H9 (cell line): ENCODE measurements at regions not wholly inside any gene's neighbourhood (a gene's known extent, or its start where the extent isn't known, plus 50 kb on each side); places are given as distances from the start of the nearest gene placed in this dataset.

Source experiments
- DNase-seq: peaks from one replicate; pipeline ENCODE4 v3.0.0-alpha.2; 2017
- H2AFZ ChIP-seq: one replicate; pipeline ENCODE4 v1.6.1; 2013; ENCODE audit warnings: mild to moderate bottlenecking, low read length, control low read depth, moderate library complexity
- H2AK5ac ChIP-seq: 2 replicates; pipeline ENCODE4 v1.6.1; 2013; ENCODE audit warnings: low read length, control low read depth, mixed read lengths; ENCODE audit not compliant: insufficient read length
- H2BK120ac ChIP-seq: one replicate; pipeline ENCODE4 v1.6.1; 2013; ENCODE audit warnings: low read depth, mild to moderate bottlenecking, low read length, control low read depth, inconsistent platforms; ENCODE audit not compliant: poor library complexity, severe bottlenecking
- H2BK12ac ChIP-seq: 2 replicates; pipeline ENCODE4 v1.6.1; 2013; ENCODE audit warnings: low read length, control low read depth, mixed read lengths, low read depth; ENCODE audit not compliant: insufficient read length
- H2BK15ac ChIP-seq: 2 replicates; pipeline ENCODE4 v1.6.1; 2013; ENCODE audit warnings: low read depth, low read length, control low read depth
- H2BK20ac ChIP-seq: one replicate; pipeline ENCODE4 v1.6.1; 2013; ENCODE audit warnings: low read depth, mild to moderate bottlenecking, low read length, control low read depth, inconsistent platforms; ENCODE audit not compliant: poor library complexity, severe bottlenecking
- H2BK5ac ChIP-seq: 2 replicates; pipeline ENCODE4 v1.6.1; 2013; ENCODE audit warnings: low read length, control low read depth, mixed read lengths; ENCODE audit not compliant: insufficient read length
- H3K14ac ChIP-seq: 2 replicates; pipeline ENCODE4 v1.6.1; 2013; ENCODE audit warnings: low read length, control low read depth; ENCODE audit not compliant: insufficient read depth
- H3K18ac ChIP-seq: 2 replicates; pipeline ENCODE4 v1.6.1; 2013; ENCODE audit warnings: low read depth, mild to moderate bottlenecking, mixed read lengths, low read length, control low read depth; ENCODE audit not compliant: insufficient read length
- H3K23ac ChIP-seq: 2 replicates; pipeline ENCODE4 v1.6.1; 2013; ENCODE audit warnings: low read length, control low read depth, mixed read lengths, low read depth; ENCODE audit not compliant: insufficient read length
- H3K23me2 ChIP-seq: 2 replicates; pipeline ENCODE4 v1.6.1; 2013; ENCODE audit warnings: low read depth, mild to moderate bottlenecking, mixed read lengths, low read length, control low read depth; ENCODE audit not compliant: insufficient read length, poor library complexity, severe bottlenecking
- H3K27ac ChIP-seq: 2 replicates; pipeline ENCODE4 v1.5.1; 2013; ENCODE audit warnings: low read length, control low read depth, mixed read lengths, low read depth; ENCODE audit not compliant: insufficient read length
- H3K27me3 ChIP-seq: 2 replicates; pipeline ENCODE4 v1.6.1; 2013; ENCODE audit warnings: low read length, control low read depth, inconsistent platforms; ENCODE audit not compliant: insufficient read depth
- H3K4ac ChIP-seq: 2 replicates; pipeline ENCODE4 v1.6.1; 2013; ENCODE audit warnings: low read depth, mild to moderate bottlenecking, control low read depth, inconsistent platforms, low read length, moderate library complexity
- H3K4me1 ChIP-seq: 2 replicates; pipeline ENCODE4 v1.6.1; 2013; ENCODE audit warnings: low read length, control low read depth, inconsistent platforms; ENCODE audit not compliant: insufficient read depth
- H3K4me2 ChIP-seq: 2 replicates; pipeline ENCODE4 v1.6.1; 2013; ENCODE audit warnings: low read length, control low read depth, mixed read lengths; ENCODE audit not compliant: insufficient read length, insufficient read depth
- H3K56ac ChIP-seq: 2 replicates; pipeline ENCODE4 v1.6.1; 2013; ENCODE audit warnings: low read depth, mild to moderate bottlenecking, mixed read lengths, low read length, control low read depth; ENCODE audit not compliant: insufficient read length
- H3K79me1 ChIP-seq: 2 replicates; pipeline ENCODE4 v1.6.1; 2013; ENCODE audit warnings: low read depth, mild to moderate bottlenecking, moderate library complexity, low read length, control low read depth, inconsistent platforms; ENCODE audit not compliant: insufficient read depth, poor library complexity, severe bottlenecking
- H3K79me2 ChIP-seq: 2 replicates; pipeline ENCODE4 v1.6.1; 2013; ENCODE audit warnings: low read length, control low read depth, inconsistent platforms; ENCODE audit not compliant: insufficient read depth
- H3K9ac ChIP-seq: 2 replicates; pipeline ENCODE4 v1.6.1; 2013; ENCODE audit warnings: low read length, control low read depth, mixed read lengths; ENCODE audit not compliant: insufficient read length; ENCODE audit errors: extremely low read depth
- H3K9me3 ChIP-seq: one replicate; pipeline ENCODE4 v1.6.1; 2013; ENCODE audit warnings: low read depth, low read length, inconsistent platforms; ENCODE audit not compliant: control insufficient read depth
- H3T11ph ChIP-seq: one replicate; pipeline ENCODE4 v1.6.1; 2013; ENCODE audit warnings: mild to moderate bottlenecking, low read length, control low read depth, inconsistent platforms
- H4K20me1 ChIP-seq: one replicate; pipeline ENCODE4 v1.6.1; 2013; ENCODE audit not compliant: control insufficient read depth, insufficient read length, insufficient read depth
- H4K5ac ChIP-seq: 2 replicates; pipeline ENCODE4 v1.6.1; 2013; ENCODE audit warnings: low read depth, mild to moderate bottlenecking, mixed read lengths, low read length, control low read depth; ENCODE audit not compliant: insufficient read length
- H4K8ac ChIP-seq: replicated peaks from 2 replicates; pipeline ENCODE4 v1.6.1; 2013; ENCODE audit warnings: low read length, control low read depth, mixed read lengths, low read depth; ENCODE audit not compliant: insufficient read length
- H4K91ac ChIP-seq: 2 replicates; pipeline ENCODE4 v1.6.1; 2013; ENCODE audit warnings: low read depth, mild to moderate bottlenecking, moderate library complexity, mixed read lengths, low read length, control low read depth; ENCODE audit not compliant: insufficient read length
- H3K27ac Mint-ChIP-seq, 3 experiments: 2 replicates in 2 of 3; 3 replicates in 1 of 3; pipeline ENCODE4 v1.8.0; 2020 to 2021; ENCODE audit warnings: mixed read lengths in 3 of 3, mild to moderate bottlenecking in 1 of 3, moderate library complexity in 1 of 3
- H3K27me3 Mint-ChIP-seq: 2 replicates; pipeline ENCODE4 v1.8.0; 2021; ENCODE audit warnings: low read depth, mild to moderate bottlenecking, moderate library complexity, mixed read lengths
- H3K36me3 Mint-ChIP-seq, 3 experiments: 2 replicates in 2 of 3; 3 replicates in 1 of 3; pipeline ENCODE4 v1.8.0; 2020 to 2021; ENCODE audit warnings: low read depth in 3 of 3, mixed read lengths in 3 of 3; ENCODE audit not compliant: insufficient read depth in 1 of 3
- H3K4me1 Mint-ChIP-seq, 2 experiments: 2 replicates each; pipeline ENCODE4 v1.8.0; 2020; ENCODE audit warnings: mixed read lengths in 2 of 2
- H3K4me3 Mint-ChIP-seq, 2 experiments: 2 replicates in 1 of 2; 3 replicates in 1 of 2; pipeline ENCODE4 v1.8.0; 2020 to 2021; ENCODE audit warnings: mild to moderate bottlenecking in 2 of 2, mixed read lengths in 2 of 2, moderate library complexity in 1 of 2
- H3K9me3 Mint-ChIP-seq, 2 experiments: 2 replicates in 1 of 2; 3 replicates in 1 of 2; pipeline ENCODE4 v1.8.0; 2020; ENCODE audit warnings: mild to moderate bottlenecking in 2 of 2, mixed read lengths in 2 of 2, moderate library complexity in 1 of 2
- CTCF ChIP-seq: fragments of 200-600 bp; sonication (generic); conservative IDR thresholded peaks from 3 replicates; pipeline ENCODE4 v1.8.0; 2021; ENCODE audit warnings: antibody characterized with exemption, mild to moderate bottlenecking
- WGBS: extraction: QIAGEN DNeasy Blood & Tissue Kit; methylation state at CpG from one replicate; pipeline ENCODE4 v1.1.7; 2013; ENCODE audit warnings: missing lambda C conversion rate, low lambda C conversion rate, mixed read lengths; ENCODE audit not compliant: insufficient read length; ENCODE audit errors: extremely low coverage; 5-methylcytosine and 5-hydroxymethylcytosine counted together

GRCh38 chr3:167091226-167091625, 288.9 kb downstream of the ZBBX start:
- Histone ChIP-seq H2AFZ (no peak overlapping the region), H4K20me1 (no peaks in the 10 kb centered on the region), H3K4ac (no peak overlapping the region), H3K9me3 (no peaks in the 10 kb centered on the region), H2BK12ac (no peak overlapping the region), H3K56ac (no peak overlapping the region), H4K5ac (no peak overlapping the region), H3T11ph (no peak overlapping the region), H3K9ac (no peak overlapping the region), H3K18ac (no peak overlapping the region), H2AK5ac (no peak overlapping the region), H3K14ac (no peak overlapping the region), H3K4me2 (no peak overlapping the region), H2BK5ac (no peak overlapping the region), H3K79me1 (no peaks in the 10 kb centered on the region), H3K23me2 (no peaks in the 10 kb centered on the region), H3K27me3 (no peaks in the 10 kb centered on the region), H3K79me2 (no peaks in the 10 kb centered on the region), H3K27ac (no peak overlapping the region), H3K23ac (no peak overlapping the region), H2BK15ac (no peak overlapping the region), H3K4me1 (no peaks in the 10 kb centered on the region), H4K8ac (no peak overlapping the region), H4K91ac (no peak overlapping the region), H2BK20ac (no peak overlapping the region), H2BK120ac (no peak overlapping the region)
- H3K27ac Mint-ChIP-seq: no peak overlapping the region
- no peak for DNase-seq
- H3K27me3 Mint-ChIP-seq: no peaks in the 10 kb centered on the region
- H3K4me1 Mint-ChIP-seq: no peaks in the 10 kb centered on the region
- no peaks in the 10 kb centered on the region for H3K36me3 Mint-ChIP-seq
- WGBS: no CpG with 5 or more reads among the region's 2 CpGs
- no peak for TF ChIP-seq CTCF
- H3K9me3 Mint-ChIP-seq: no peaks in the 10 kb centered on the region
- H3K4me3 Mint-ChIP-seq: no peak overlapping the region
